ENCODE measurements at regions not wholly inside any gene's neighbourhood (a gene's known extent, or its start where the extent isn't known, plus 50 kb on each side); places are given as distances from the start of the nearest gene placed in this dataset.

GRCh38 chr7:54837168-54837567 is 78.2 kb upstream of the SEC61G start:
- no peak for TF ChIP-seq YY1 (IDR thresholded peaks at IDR 0.05; ENCODE audit: insufficient read depth, insufficient read length)
- no peak for TF ChIP-seq ZNF274 (IDR thresholded peaks at IDR 0.05; ENCODE audit: low read depth, low read length)
- no peak for TF ChIP-seq SUZ12 (IDR thresholded peaks at IDR 0.05; ENCODE audit: extremely low read depth, insufficient read depth, insufficient read length)
